ENCODE measurements at regions not wholly inside any gene's neighbourhood (a gene's known extent, or its start where the extent isn't known, plus 50 kb on each side); places are given as distances from the start of the nearest gene placed in this dataset.
"Not testable (repeated sequence)": the region's sequence is repeated elsewhere in the genome, so short reads cannot be mapped to it uniquely, and the experiment has no call there.

DNA sequence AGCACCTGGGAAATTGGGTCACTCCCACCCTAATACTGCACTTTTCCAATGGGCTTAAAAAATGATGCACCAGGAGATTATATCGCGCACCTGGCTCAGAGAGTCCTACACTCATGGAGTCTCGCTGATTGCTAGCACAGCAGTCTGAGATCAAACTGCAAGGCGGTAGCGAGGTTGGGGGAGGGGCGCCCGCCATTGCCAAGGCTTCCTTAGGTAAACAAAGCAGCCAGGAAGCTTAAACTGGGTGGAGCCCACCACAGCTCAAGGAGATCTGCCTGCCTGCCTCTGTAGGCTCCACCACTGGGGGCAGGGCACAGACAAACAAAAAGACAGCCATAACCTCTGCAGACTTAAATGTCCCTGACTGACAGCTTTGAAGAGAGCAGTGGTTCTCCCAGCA, 497.1 kb downstream of the MAGEE1 start:
- TF ChIP-seq CTCF, POLR2A, EP300, POLR2AphosphoS5 (IDR thresholded peaks at IDR 0.05): not testable (repeated sequence)
